Mucosa of gallbladder (tissue), 1 donor: ENCODE measurements at regions not wholly inside any gene's neighbourhood (a gene's known extent, or its start where the extent isn't known, plus 50 kb on each side); places are given as distances from the start of the nearest gene placed in this dataset.
"Not testable (repeated sequence)": the region's sequence is repeated elsewhere in the genome, so short reads cannot be mapped to it uniquely, and the experiment has no call there.

Experiments
- DNase-seq: peaks from one replicate; pipeline ENCODE4 v3.0.0-alpha.2; 2020; ENCODE audit warnings: low spot score
- donor health status: DM: no; HTN: no; CAD: no.

GRCh38 chr1:30378991-30379581 is 344.3 kb downstream of the MATN1 start:
- DNase-seq: no peak

GRCh38 chr1:30378003-30378596 is 345.3 kb downstream of the MATN1 start:
- DNase-seq: no peak

- no peak for DNase-seq
Observed at GRCh38 chr1:30377230-30378002, 346.0 kb downstream of the MATN1 start.

GRCh38 chr1:30376054-30376697 is 347.2 kb downstream of the MATN1 start:
- no peak for DNase-seq

GRCh38 chr1:30375156-30375555 is 348.2 kb downstream of the MATN1 start:
- peak; percentile 4 for DNase-seq

- DNase-seq: peak; percentile 6
Observed at GRCh38 chr1:30374400-30375070, 348.9 kb downstream of the MATN1 start.

GRCh38 chr1:30373471-30374399 is 349.6 kb downstream of the MATN1 start:
- DNase-seq: peak; percentile 8

- peak; percentile 8 for DNase-seq
Observed at GRCh38 chr1:30372792-30373433, 350.5 kb downstream of the MATN1 start.

GRCh38 chr1:30371888-30372791 is 351.2 kb downstream of the MATN1 start:
- DNase-seq: no peak

- no peak for DNase-seq
Observed at GRCh38 chr1:30371179-30371788, 352.1 kb downstream of the MATN1 start.

- DNase-seq: no peak
Observed at GRCh38 chr1:30368651-30369240, 354.6 kb downstream of the MATN1 start.

- DNase-seq: no peak
Observed at GRCh38 chr1:30366911-30367310, 356.5 kb downstream of the MATN1 start.

GRCh38 chr1:30366199-30366598 is 357.2 kb downstream of the MATN1 start:
- no peak for DNase-seq

- no peak for DNase-seq
Observed at GRCh38 chr1:30365596-30365995, 357.8 kb downstream of the MATN1 start.

GRCh38 chr1:30363031-30363430 is 360.4 kb downstream of the MATN1 start:
- no peak for DNase-seq

GRCh38 chr1:30362603-30362990 is 360.8 kb downstream of the MATN1 start:
- no peak for DNase-seq

- DNase-seq: not testable (repeated sequence)
Observed at GRCh38 chr1:30361890-30362602, 361.3 kb downstream of the MATN1 start.

- no peak for DNase-seq
Observed at GRCh38 chr1:30360753-30361152, 362.6 kb downstream of the MATN1 start.
